ENCODE measurements at regions not wholly inside any gene's neighbourhood (a gene's known extent, or its start where the extent isn't known, plus 50 kb on each side); places are given as distances from the start of the nearest gene placed in this dataset.

DNA sequence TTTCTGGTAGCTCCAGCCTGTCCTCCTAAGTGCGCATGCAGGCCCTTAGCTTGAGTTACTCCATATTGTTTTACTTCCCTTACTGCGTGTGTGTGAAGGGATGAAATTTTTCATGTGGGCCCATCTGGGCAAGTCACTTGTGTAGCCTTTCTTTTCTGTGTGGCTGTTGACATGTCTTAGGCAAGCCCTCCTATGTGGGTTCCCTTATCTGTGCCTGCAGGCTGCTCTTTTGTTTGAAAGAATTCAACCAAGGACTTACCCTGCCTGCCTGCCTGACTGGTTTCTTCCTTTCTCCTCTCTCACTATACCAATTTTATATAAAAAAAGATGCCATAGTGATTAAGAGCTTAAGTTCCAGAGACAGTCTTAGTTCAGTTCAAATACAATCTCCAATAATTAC is 249.3 kb downstream of the ATG4C start:
- DNase-seq (no peak), ATAC-seq (no peak)
- intact Hi-C loops (cut with DNase I): no loop called here
- Histone ChIP-seq H3K9me3 (no peaks in the 10 kb centered on the region), H3K27ac (no peak overlapping the region), H3K4me3 (no peak overlapping the region), H3K27me3 (ENCODE audit: low read depth) (no peaks in the 10 kb centered on the region), H3K36me3 (no peaks in the 10 kb centered on the region), H3K4me1 (no peaks in the 10 kb centered on the region)
- TF ChIP-seq, protein P1, sequence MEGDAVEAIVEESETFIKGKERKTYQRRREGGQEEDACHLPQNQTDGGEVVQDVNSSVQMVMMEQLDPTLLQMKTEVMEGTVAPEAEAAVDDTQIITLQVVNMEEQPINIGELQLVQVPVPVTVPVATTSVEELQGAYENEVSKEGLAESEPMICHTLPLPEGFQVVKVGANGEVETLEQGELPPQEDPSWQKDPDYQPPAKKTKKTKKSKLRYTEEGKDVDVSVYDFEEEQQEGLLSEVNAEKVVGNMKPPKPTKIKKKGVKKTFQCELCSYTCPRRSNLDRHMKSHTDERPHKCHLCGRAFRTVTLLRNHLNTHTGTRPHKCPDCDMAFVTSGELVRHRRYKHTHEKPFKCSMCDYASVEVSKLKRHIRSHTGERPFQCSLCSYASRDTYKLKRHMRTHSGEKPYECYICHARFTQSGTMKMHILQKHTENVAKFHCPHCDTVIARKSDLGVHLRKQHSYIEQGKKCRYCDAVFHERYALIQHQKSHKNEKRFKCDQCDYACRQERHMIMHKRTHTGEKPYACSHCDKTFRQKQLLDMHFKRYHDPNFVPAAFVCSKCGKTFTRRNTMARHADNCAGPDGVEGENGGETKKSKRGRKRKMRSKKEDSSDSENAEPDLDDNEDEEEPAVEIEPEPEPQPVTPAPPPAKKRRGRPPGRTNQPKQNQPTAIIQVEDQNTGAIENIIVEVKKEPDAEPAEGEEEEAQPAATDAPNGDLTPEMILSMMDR (IDR thresholded peaks at IDR 0.05): no peak

DNA sequence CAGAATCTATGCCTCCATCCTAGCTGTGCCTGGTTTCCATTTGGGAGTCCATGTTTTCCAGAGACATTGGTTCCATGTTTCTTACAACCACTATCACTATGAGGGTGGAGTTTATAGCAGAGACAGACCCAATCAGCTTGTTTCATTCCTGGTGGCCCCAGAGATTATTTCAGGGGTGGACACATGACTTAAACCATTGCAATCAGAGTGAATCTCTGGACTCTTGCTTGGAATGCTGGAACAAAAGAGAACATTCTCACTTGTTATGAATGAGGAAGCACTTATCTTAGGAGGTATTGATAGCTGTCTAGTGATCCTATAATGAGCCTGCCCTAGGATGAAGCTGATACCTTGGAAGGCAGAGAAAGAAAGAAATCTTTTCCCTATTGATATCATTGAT is 250.3 kb downstream of the ATG4C start:
- no peak overlapping the region for H3K4me3 ChIP-seq
- DNase-seq (no peak), ATAC-seq (no peak)
- no peak overlapping the region for H3K27ac ChIP-seq
- intact Hi-C loops (cut with DNase I): no loop called here
- H3K27me3 ChIP-seq (ENCODE audit: low read depth): no peaks in the 10 kb centered on the region
- TF ChIP-seq, protein P1 (IDR thresholded peaks at IDR 0.05): no peak
- no peaks in the 10 kb centered on the region for H3K4me1 ChIP-seq
- no peaks in the 10 kb centered on the region for H3K9me3 ChIP-seq
- no peaks in the 10 kb centered on the region for H3K36me3 ChIP-seq

DNA sequence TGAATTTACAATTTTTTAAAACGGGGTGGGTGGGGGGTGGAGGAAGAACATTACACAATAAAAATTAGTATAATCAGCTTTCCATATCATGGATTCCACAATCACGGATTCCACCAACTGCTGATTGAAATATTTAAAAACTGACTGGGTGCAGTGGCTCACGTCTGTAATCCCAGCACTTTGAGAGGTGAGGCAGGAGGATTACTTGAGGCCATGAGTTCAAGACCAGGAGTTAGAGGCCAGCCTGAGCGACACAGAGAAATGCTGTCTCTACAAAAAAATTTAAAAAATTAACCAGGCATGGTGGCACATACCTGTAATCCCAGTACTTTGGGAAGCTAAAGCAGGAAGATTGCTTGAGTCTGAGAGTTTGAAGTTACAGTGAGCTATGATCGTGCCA is 254.7 kb downstream of the ATG4C start:
- no peaks in the 10 kb centered on the region for H3K9me3 ChIP-seq
- H3K4me1 ChIP-seq: no peaks in the 10 kb centered on the region
- TF ChIP-seq, protein P1 (IDR thresholded peaks at IDR 0.05): no peak
- H3K36me3 ChIP-seq: no peaks in the 10 kb centered on the region
- DNase-seq (no peak), ATAC-seq (no peak)
- intact Hi-C loops (cut with DNase I): no loop called here
- no peak overlapping the region for H3K27ac ChIP-seq
- H3K27me3 ChIP-seq (ENCODE audit: low read depth): no peaks in the 10 kb centered on the region
- H3K4me3 ChIP-seq: no peak overlapping the region

DNA sequence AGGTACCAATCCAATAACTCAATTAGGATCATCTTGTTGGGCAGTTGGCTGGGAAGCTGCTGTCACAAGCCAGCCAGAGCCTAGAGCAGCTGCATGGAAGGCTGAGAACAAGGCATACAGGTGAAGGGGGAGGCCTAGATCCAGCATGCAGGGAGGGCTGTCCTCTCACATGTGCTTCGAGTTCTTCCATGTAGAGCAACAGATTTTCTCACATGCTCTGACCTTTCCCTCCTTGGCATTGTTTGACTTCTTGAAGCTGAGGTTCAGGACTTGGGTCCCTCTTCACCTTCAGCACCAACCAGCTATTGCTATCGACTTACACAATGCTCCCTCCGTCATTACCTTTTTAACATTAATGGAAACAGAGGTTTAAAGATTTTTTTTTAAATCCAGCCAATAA is 257.7 kb downstream of the ATG4C start:
- DNase-seq (no peak), ATAC-seq (no peak)
- H3K4me3 ChIP-seq: no peak overlapping the region
- no peaks in the 10 kb centered on the region for H3K27me3 ChIP-seq (ENCODE audit: low read depth)
- TF ChIP-seq, protein P1 (IDR thresholded peaks at IDR 0.05): no peak
- no peaks in the 10 kb centered on the region for H3K36me3 ChIP-seq
- intact Hi-C loops (cut with DNase I): no loop called here
- no peaks in the 10 kb centered on the region for H3K9me3 ChIP-seq
- no peak overlapping the region for H3K27ac ChIP-seq
- no peaks in the 10 kb centered on the region for H3K4me1 ChIP-seq

DNA sequence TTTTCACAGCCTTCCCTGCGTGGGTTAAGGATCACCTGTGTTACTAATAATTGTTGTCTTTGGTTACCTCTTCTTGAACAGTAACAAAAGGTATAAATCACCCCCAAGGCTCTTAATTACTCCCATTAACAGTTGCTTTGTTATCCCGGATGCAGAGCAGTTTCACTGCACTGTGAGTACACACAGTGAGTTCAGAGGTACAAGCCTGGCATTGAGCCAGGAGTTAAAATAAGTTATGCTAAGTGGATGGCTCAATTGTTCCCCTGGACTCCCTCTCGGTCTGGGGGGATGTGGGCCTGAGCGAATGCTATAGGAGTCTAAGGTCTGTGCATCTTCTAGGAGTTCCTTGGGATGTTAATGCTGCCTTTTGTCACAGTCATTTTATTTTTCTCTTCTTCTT is 258.3 kb downstream of the ATG4C start:
- no peak for DNase-seq
- ATAC-seq: no peak

More for the DNA sequence above, 258.3 kb downstream of the ATG4C start:
- H3K27me3 ChIP-seq (ENCODE audit: low read depth): no peaks in the 10 kb centered on the region
- no peak overlapping the region for H3K27ac ChIP-seq
- TF ChIP-seq, protein P1 (IDR thresholded peaks at IDR 0.05): no peak
- intact Hi-C loops (cut with DNase I): no loop called here
- no peaks in the 10 kb centered on the region for H3K4me1 ChIP-seq
- no peaks in the 10 kb centered on the region for H3K36me3 ChIP-seq
- no peaks in the 10 kb centered on the region for H3K9me3 ChIP-seq
- H3K4me3 ChIP-seq: no peak overlapping the region

All from lower lobe of right lung (tissue), 2 donors.